ENCODE measurements at regions not wholly inside any gene's neighbourhood (a gene's known extent, or its start where the extent isn't known, plus 50 kb on each side); places are given as distances from the start of the nearest gene placed in this dataset.

DNA sequence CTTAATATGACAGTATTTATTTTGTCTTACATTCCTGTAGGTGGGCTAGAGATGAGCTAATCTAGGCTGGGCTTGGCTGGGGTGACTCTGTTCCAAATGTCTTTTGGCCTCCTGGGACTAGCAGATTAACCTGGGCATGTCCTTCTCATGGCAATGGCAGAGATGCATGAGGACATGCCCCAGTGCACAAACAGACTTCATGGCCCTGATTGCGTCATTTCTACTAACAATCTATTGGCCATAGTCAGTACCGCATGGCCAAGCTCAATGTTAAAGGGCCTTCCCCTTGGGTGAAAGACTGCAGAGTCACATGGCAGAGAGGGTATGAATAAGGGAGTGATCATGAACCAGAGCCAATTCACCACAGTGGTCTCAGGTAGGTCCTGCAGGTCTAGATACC lies 313.4 kb downstream of the MSX2 start:
- no peak for ATAC-seq (replicated peaks)
- H3K4me1 Mint-ChIP-seq = no peaks in the 10 kb centered on the region
- no peaks in the 10 kb centered on the region for H3K36me3 Mint-ChIP-seq (ENCODE audit: low read depth)

DNA sequence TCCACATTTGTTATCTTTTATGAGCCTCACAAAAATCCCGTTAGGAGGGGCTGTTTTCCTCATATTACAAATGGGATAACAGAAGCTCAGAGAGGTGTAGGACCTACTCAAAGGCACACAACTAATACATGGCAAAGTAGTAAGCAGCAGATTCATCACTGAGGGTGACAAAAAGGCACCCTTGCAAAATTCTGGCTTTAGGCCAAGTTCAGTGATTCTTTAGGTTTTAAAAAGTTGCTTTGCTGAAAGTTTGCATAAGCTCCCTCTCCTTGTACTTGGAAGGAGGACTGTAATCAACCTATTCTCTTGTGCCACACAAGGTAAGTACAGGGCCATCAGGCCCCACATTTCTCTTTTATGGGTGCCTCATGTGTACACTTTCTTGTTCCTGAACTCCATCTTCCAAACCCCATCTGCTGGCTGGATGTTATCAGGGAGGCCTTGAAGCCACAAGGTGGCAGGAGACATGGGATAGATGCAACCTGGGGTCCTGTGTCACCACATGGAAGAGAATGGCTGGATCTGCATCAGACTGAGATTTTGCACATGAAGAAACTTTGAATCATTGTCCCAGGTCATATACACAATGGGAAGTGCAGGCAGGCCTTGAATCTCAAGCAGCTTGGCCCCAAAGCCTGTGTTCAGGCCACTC lies 311.6 kb downstream of the MSX2 start:
- H3K4me3 Mint-ChIP-seq = no peak overlapping the region

More for the DNA sequence above, 313.4 kb downstream of the MSX2 start:
- no peak overlapping the region for H3K4me3 Mint-ChIP-seq
- H3K9me3 Mint-ChIP-seq = no peaks in the 10 kb centered on the region
- H3K27ac Mint-ChIP-seq = no peak overlapping the region
- H3K27me3 Mint-ChIP-seq = peaks cover 3% of the 10 kb centered on the region

DNA sequence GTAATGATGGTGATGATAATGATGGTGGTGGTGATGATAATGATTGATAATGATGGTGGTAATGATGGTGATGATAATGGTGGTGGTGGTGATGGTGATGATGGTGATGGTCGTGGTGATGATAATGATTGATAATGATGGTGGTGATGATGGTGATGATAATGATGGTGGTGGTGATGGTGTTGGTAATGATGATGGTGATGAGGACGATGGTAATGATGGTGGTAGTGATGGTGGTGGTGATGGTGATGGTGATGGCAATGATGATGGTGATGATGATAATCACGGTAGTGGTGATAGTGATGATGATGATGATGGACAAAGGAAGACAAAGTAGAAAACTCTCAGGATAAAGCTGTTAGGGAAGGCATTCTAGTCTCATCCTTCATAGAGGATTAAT lies 310.5 kb downstream of the MSX2 start:
- Mint-ChIP-seq H3K36me3 (ENCODE audit: low read depth) (no peaks in the 10 kb centered on the region), H3K9me3 (no peaks in the 10 kb centered on the region)

More for the DNA sequence above, 311.6 kb downstream of the MSX2 start:
- no peak for ATAC-seq (replicated peaks)
- Mint-ChIP-seq H3K36me3 (ENCODE audit: low read depth) (no peaks in the 10 kb centered on the region), H3K27ac (no peak overlapping the region), H3K4me1 (no peaks in the 10 kb centered on the region), H3K27me3 (peaks cover 8% of the 10 kb centered on the region), H3K9me3 (no peaks in the 10 kb centered on the region)

DNA sequence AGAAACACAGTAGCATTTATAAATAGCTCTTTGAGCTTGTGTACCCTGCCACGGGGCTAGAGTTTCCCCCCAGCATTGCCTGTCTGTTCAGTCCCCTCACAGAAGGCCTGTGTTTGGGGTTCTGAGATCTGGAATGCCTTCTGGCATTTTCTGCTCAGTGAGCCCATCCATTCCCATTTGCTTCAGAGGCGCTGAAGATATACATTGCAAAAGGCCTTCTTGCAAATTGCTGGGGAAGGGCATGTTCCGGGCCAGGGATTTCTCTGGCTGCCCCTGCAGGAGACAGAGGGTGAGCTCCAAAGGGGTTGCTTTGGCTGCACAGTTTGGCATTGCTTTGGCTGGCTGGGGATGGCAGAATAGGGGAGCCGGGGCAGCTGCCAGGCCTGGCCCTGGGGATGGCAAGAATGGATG lies 308.4 kb downstream of the MSX2 start:
- Mint-ChIP-seq H3K4me1 (no peaks in the 10 kb centered on the region), H3K36me3 (ENCODE audit: low read depth) (no peaks in the 10 kb centered on the region), H3K4me3 (no peak overlapping the region), H3K9me3 (no peaks in the 10 kb centered on the region), H3K27ac (no peak overlapping the region), H3K27me3 (peaks cover 8% of the 10 kb centered on the region)
- ATAC-seq (replicated peaks) = no peak

More for the DNA sequence above, 310.5 kb downstream of the MSX2 start:
- H3K4me1 Mint-ChIP-seq = no peaks in the 10 kb centered on the region
- no peak overlapping the region for H3K27ac Mint-ChIP-seq
- H3K4me3 Mint-ChIP-seq = no peak overlapping the region
- peaks cover 8% of the 10 kb centered on the region for H3K27me3 Mint-ChIP-seq
- no peak for ATAC-seq (replicated peaks)

DNA sequence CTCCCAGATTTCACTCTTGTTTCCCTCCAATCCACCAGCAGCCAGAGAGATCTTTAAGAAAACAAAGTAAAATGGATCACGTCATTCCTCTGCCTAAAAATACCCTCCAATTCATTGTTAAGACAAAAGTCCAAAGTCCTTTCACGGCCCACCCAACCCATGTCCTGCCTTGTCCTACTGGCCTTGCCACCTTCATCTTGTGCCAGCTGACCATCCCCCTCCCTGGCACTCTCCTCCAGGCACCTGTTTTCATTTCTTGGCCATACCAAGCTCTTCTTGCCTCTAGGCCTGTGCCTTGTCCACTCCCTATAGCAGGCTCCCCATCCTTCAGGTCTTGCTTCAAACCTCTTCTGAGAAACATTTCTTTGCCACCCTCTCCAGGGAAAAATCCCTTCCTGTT lies 307.6 kb downstream of the MSX2 start:
- Mint-ChIP-seq H3K9me3 (no peaks in the 10 kb centered on the region), H3K27ac (no peak overlapping the region)
- ATAC-seq (replicated peaks) = no peak

DNA sequence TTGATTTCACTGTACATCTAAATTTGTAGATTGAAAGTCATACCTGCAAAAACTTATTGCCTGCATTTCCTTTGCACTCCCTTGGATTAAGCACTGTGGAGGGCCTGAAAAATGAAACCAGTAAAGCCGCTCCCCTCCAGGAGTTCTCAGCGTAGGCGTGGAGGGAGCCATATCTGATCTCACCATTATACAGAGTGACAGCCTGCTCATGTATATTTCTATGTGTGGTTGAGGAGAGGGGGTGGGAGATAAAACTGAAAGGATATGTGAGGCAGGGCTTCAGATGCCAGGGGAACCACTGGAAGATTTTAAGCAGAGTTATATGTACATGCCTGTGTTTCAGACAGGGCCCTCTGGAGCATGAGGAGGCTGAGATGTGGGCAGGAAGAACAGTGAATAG lies 303.0 kb downstream of the MSX2 start:
- no peaks in the 10 kb centered on the region for H3K4me1 Mint-ChIP-seq
- H3K36me3 Mint-ChIP-seq (ENCODE audit: low read depth) = no peaks in the 10 kb centered on the region
- no peak overlapping the region for H3K27ac Mint-ChIP-seq
- no peak for ATAC-seq (replicated peaks)
- H3K27me3 Mint-ChIP-seq = peaks cover 11% of the 10 kb centered on the region
- no peak overlapping the region for H3K4me3 Mint-ChIP-seq
- peaks cover 3% of the 10 kb centered on the region for H3K9me3 Mint-ChIP-seq

More for the DNA sequence above, 307.6 kb downstream of the MSX2 start:
- H3K4me1 Mint-ChIP-seq = no peaks in the 10 kb centered on the region
- peaks cover 8% of the 10 kb centered on the region for H3K27me3 Mint-ChIP-seq
- no peaks in the 10 kb centered on the region for H3K36me3 Mint-ChIP-seq (ENCODE audit: low read depth)
- no peak overlapping the region for H3K4me3 Mint-ChIP-seq

DNA sequence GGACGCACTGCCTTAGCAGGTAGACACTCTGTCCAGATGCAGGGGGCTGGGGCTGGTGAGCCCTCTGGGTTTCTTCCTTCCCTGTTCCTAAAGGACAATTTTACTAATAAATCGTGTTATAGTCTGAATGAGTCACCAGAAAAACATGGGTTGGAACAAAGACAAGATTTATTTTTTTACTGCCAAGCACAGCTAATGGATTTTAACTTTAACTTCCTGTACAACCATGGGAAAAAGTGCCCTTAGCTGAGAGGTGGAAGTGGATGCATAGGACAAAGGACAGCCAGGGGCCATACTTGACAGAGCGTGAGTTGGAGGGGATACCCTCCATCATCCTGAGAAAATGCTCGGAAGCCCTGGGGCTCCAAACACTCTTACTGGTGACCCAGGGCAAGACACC lies 300.7 kb downstream of the MSX2 start:
- peaks cover 3% of the 10 kb centered on the region for H3K9me3 Mint-ChIP-seq
- peaks cover 16% of the 10 kb centered on the region for H3K27me3 Mint-ChIP-seq
- no peak overlapping the region for H3K27ac Mint-ChIP-seq
- no peaks in the 10 kb centered on the region for H3K36me3 Mint-ChIP-seq (ENCODE audit: low read depth)
- ATAC-seq (replicated peaks) = no peak
- no peaks in the 10 kb centered on the region for H3K4me1 Mint-ChIP-seq
- no peak overlapping the region for H3K4me3 Mint-ChIP-seq

DNA sequence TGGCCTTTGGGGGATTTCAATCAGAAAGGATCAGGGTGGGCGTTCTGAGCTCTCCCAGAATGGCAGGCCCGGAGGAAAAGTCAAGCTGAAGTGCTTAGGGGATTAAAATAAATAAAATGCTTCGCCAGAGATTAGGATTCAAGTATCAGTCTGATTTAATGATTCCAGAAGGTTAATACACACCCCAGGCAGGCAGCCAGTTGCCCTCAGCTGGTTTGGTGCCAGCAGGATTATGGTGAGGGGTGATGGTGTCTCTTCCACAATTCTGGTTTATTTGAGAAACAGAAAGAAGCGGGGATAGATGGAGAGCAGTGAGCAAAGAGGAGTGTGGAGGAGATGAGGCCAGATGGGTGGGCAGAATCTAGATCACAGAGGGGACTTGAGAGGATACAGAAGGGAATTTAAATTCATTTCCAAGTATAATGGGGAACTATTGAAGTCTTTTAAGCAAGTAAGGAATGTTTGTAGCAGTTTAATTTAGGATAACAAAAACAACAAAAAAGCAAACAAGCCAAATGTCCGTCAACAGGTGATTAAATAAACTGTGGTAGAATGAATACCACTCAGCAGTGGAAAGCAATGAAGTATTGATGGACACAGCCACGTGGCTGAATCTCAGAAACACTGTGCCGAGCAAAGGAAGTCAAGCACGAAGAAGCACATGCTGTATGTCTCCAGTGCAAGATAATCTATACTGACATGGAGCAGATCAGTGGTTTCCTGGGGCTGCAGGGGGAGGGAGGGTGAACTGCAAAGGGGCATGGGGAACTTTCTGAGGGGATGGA lies 297.7 kb downstream of the MSX2 start:
- Mint-ChIP-seq H3K9me3 (peaks cover 3% of the 10 kb centered on the region), H3K27me3 (peaks cover 16% of the 10 kb centered on the region), H3K4me3 (no peak overlapping the region), H3K4me1 (no peaks in the 10 kb centered on the region), H3K27ac (no peak overlapping the region), H3K36me3 (ENCODE audit: low read depth) (no peaks in the 10 kb centered on the region)
- no peak for ATAC-seq (replicated peaks)

DNA sequence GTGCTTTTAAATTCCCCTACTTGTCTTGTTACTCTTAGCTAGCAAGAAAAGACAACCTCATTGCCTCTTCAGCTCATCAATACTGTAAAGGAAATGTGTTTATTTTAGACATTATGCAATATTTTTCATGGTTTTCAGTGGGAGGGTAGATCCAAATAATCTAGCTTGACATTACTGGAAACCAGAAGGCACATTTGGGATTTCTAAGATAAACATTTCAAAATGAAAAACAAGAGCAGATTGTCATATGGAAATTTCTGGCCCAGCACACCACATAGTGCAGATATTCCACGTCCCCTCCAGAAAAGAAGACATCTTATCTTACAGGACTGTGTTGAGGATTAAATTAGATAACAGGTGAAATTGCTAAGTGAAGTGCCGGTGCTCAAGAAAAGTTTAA lies 296.9 kb downstream of the MSX2 start:
- no peak overlapping the region for H3K27ac Mint-ChIP-seq
- peaks cover 3% of the 10 kb centered on the region for H3K9me3 Mint-ChIP-seq
- H3K4me1 Mint-ChIP-seq = no peaks in the 10 kb centered on the region
- ATAC-seq (replicated peaks) = no peak
- peaks cover 16% of the 10 kb centered on the region for H3K27me3 Mint-ChIP-seq
- no peaks in the 10 kb centered on the region for H3K36me3 Mint-ChIP-seq (ENCODE audit: low read depth)
- no peak overlapping the region for H3K4me3 Mint-ChIP-seq

DNA sequence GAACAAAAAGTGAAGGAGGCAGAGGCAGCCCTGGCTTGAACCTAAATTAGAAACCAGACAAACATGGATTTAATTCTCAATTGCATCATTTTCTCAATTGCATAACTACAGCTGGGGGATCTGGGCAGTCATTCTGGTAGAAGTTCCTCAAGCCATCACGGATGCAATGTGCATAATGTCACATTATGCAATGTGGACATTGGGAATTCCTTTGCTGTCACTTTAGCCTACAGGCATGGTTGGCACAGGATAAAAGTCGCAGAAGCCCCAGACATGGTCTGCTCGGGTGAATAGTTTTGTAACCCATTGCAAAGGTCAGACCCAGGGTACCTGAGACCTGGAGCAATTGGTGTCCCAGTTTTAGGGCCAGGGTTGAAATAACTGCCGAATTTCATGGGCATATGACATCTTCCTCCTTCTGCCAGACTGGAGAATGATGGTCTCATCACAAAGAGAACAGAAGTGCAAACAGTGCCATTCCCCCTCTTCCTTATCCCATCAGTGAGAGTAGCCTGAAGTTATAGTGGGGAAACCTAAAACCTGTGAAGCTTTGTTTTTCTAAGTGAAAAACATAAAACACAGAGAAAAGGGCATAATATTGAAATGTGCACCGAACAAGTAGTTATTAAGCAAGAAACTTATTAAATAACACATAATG lies 290.8 kb downstream of the MSX2 start:
- Mint-ChIP-seq H3K27me3 (no peaks in the 10 kb centered on the region), H3K9me3 (no peaks in the 10 kb centered on the region), H3K36me3 (ENCODE audit: low read depth) (no peaks in the 10 kb centered on the region), H3K4me1 (no peaks in the 10 kb centered on the region), H3K27ac (no peak overlapping the region), H3K4me3 (no peak overlapping the region)
- no peak for ATAC-seq (replicated peaks)

DNA sequence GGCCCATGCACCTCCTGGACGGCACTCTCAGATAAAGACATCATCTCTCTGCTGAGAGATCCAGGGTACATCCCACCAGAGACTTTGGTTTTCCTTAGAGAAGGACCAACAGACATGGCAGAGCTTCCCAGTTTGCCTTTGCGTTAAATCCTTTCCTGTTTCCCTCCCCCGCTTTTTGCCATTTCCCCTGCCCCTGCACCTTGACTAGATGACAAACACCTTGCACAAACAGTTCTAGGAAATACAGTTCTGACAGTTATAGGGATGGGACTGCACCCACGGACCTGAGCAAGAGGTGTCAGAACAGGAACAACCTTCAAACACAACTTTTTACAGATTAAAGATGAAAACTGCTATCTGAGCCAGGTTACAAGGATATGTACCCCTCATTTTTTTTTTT lies 288.9 kb downstream of the MSX2 start:
- peak; percentile 48 for ATAC-seq (replicated peaks)
- peaks cover 3% of the 10 kb centered on the region for H3K27me3 Mint-ChIP-seq

DNA sequence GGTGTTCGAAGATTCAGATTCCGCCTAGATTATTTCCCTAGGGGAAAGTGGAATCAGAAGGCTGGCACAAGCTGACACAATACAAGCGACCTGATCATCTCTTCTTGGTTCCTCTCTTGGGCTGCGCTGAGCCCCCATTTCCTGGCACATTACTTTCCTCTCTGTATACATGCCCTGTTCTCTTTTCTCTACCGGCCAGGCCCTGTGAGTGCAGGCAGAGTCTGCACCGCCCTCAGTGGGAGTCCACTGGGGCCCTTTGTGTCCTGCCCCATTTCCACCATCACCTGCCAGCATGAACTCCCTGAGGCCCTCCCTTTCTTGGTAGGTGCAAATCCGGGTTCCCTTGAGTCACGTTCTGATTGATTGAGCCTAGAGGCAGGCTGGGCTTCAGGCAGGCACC lies 287.9 kb downstream of the MSX2 start:
- no peaks in the 10 kb centered on the region for H3K36me3 Mint-ChIP-seq (ENCODE audit: low read depth)
- no peak overlapping the region for H3K27ac Mint-ChIP-seq
- H3K27me3 Mint-ChIP-seq = peaks cover 3% of the 10 kb centered on the region
- H3K4me1 Mint-ChIP-seq = no peaks in the 10 kb centered on the region
- no peak for ATAC-seq (replicated peaks)
- H3K4me3 Mint-ChIP-seq = no peak overlapping the region
- peaks cover 5% of the 10 kb centered on the region for H3K9me3 Mint-ChIP-seq

More for the DNA sequence above, 288.9 kb downstream of the MSX2 start:
- H3K36me3 Mint-ChIP-seq (ENCODE audit: low read depth) = no peaks in the 10 kb centered on the region
- no peaks in the 10 kb centered on the region for H3K4me1 Mint-ChIP-seq
- H3K27ac Mint-ChIP-seq = no peak overlapping the region
- peaks cover 5% of the 10 kb centered on the region for H3K9me3 Mint-ChIP-seq
- no peak overlapping the region for H3K4me3 Mint-ChIP-seq

DNA sequence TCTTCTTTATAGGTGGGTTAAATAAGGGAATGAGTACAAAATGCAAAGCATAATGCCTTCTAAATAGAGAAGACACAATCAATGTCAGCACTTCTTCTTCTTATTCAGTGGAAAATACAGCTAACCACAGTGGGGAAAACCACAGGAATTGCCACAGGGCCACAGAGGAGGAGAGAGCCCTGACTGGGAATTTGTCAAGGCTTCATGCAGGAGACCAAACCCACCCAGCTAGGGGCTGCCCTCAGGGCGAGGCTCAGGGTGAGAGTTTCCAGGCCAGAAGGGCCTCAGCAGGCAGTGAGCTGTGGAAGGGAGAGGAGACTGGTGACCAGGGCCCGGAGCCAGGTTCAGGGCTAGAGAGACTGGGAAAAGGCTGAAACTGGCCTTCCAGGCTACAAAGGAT lies 279.1 kb downstream of the MSX2 start:
- no peak overlapping the region for H3K27ac Mint-ChIP-seq
- H3K4me3 Mint-ChIP-seq = no peak overlapping the region
- H3K36me3 Mint-ChIP-seq (ENCODE audit: low read depth) = no peaks in the 10 kb centered on the region
- H3K9me3 Mint-ChIP-seq = peaks cover 11% of the 10 kb centered on the region
- ATAC-seq (replicated peaks) = no peak
- H3K4me1 Mint-ChIP-seq = no peaks in the 10 kb centered on the region
- peaks cover 15% of the 10 kb centered on the region for H3K27me3 Mint-ChIP-seq

DNA sequence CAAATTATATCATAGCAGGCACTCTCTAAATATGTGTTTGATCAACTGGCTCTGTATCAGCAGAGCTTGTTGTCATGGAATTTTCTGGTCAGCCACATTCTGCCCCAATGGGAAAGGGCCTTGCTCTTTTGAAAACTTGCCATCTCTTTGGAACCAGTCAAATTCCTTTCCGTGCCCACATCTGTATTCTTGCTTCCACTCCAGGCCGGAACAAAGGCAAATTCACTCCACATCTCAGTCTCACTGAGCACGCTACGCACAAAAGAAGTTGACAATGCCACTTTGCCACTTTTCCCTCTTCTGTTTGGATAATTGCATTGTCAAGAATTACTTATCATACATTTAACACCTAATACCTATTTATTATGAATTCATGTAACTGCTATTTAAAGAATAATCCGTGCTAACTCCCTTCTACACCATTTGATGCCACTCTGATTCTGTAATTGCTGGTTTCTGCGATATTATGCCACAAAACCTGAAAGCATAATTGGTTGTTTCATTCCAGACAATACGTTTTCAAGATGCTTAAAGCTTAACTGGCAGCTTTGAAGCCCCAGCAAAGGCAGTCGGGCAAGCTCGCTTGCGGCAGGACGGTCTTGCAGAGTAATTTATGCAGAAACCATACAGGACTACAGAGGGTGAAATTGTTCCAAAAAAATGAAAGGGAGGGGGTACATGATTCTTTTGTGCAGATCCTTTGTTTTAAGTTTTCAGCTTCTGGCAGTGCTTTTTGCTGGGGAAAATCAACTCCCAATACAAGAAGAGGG lies 277.7 kb downstream of the MSX2 start:
- Mint-ChIP-seq H3K4me1 (peaks cover 11% of the 10 kb centered on the region), H3K9me3 (peaks cover 11% of the 10 kb centered on the region), H3K27me3 (peaks cover 15% of the 10 kb centered on the region)

More for the DNA sequence above, 277.7 kb downstream of the MSX2 start:
- no peak overlapping the region for H3K27ac Mint-ChIP-seq
- H3K36me3 Mint-ChIP-seq (ENCODE audit: low read depth) = no peaks in the 10 kb centered on the region
- H3K4me3 Mint-ChIP-seq = no peak overlapping the region
- no peak for ATAC-seq (replicated peaks)
